ENCODE measurements at regions not wholly inside any gene's neighbourhood (a gene's known extent, or its start where the extent isn't known, plus 50 kb on each side); places are given as distances from the start of the nearest gene placed in this dataset.
"Not testable (repeated sequence)": the region's sequence is repeated elsewhere in the genome, so short reads cannot be mapped to it uniquely, and the experiment has no call there.

- Histone ChIP-seq H3K4me1 (ENCODE audit: control insufficient read depth, insufficient read depth, low read length) (no peaks in the 10 kb centered on the region), H3K9ac (ENCODE audit: low read length) (no peak overlapping the region), H3K27me3 (replicated peaks; ENCODE audit: control insufficient read depth, insufficient read depth, low read length) (no peaks in the 10 kb centered on the region), H3K36me3 (ENCODE audit: control insufficient read depth, insufficient read depth, low read length, severe bottlenecking) (no peaks in the 10 kb centered on the region), H3K9me3 (ENCODE audit: control insufficient read depth, low read length) (peaks cover 3% of the 10 kb centered on the region), H3K4me3 (ENCODE audit: low read length) (no peak overlapping the region)
- no peak for DNase-seq (ENCODE audit: low read depth)
Measured at GRCh38 chr3:166721466-166721865, 658.6 kb downstream of the ZBBX start.

GRCh38 chr3:166714206-166714605, 665.9 kb downstream of the ZBBX start:
- no peaks in the 10 kb centered on the region for H3K27me3 ChIP-seq (replicated peaks; ENCODE audit: control insufficient read depth, insufficient read depth, low read length)
- H3K4me1 ChIP-seq (ENCODE audit: control insufficient read depth, insufficient read depth, low read length), result no peaks in the 10 kb centered on the region
- no peak overlapping the region for H3K9ac ChIP-seq (ENCODE audit: low read length)
- H3K4me3 ChIP-seq (ENCODE audit: low read length), result no peak overlapping the region
- H3K9me3 ChIP-seq (ENCODE audit: control insufficient read depth, low read length), result no peaks in the 10 kb centered on the region
- H3K36me3 ChIP-seq (ENCODE audit: control insufficient read depth, insufficient read depth, low read length, severe bottlenecking), result no peaks in the 10 kb centered on the region
- DNase-seq (ENCODE audit: low read depth), result no peak

GRCh38 chr3:166713787-166714186, 666.3 kb downstream of the ZBBX start:
- Histone ChIP-seq H3K36me3 (ENCODE audit: control insufficient read depth, insufficient read depth, low read length, severe bottlenecking) (no peaks in the 10 kb centered on the region), H3K9me3 (ENCODE audit: control insufficient read depth, low read length) (no peaks in the 10 kb centered on the region), H3K27me3 (replicated peaks; ENCODE audit: control insufficient read depth, insufficient read depth, low read length) (no peaks in the 10 kb centered on the region), H3K4me1 (ENCODE audit: control insufficient read depth, insufficient read depth, low read length) (no peaks in the 10 kb centered on the region), H3K4me3 (ENCODE audit: low read length) (no peak overlapping the region), H3K9ac (ENCODE audit: low read length) (no peak overlapping the region)
- DNase-seq (ENCODE audit: low read depth), result no peak

- Histone ChIP-seq H3K9me3 (ENCODE audit: control insufficient read depth, low read length) (peaks cover 4% of the 10 kb centered on the region), H3K36me3 (ENCODE audit: control insufficient read depth, insufficient read depth, low read length, severe bottlenecking) (no peaks in the 10 kb centered on the region), H3K27me3 (replicated peaks; ENCODE audit: control insufficient read depth, insufficient read depth, low read length) (no peaks in the 10 kb centered on the region), H3K4me3 (ENCODE audit: low read length) (no peak overlapping the region), H3K4me1 (ENCODE audit: control insufficient read depth, insufficient read depth, low read length) (no peaks in the 10 kb centered on the region), H3K9ac (ENCODE audit: low read length) (no peak overlapping the region)
- DNase-seq (ENCODE audit: low read depth), result no peak
Measured at GRCh38 chr3:166706094-166706493, 674.0 kb downstream of the ZBBX start.

GRCh38 chr3:166697495-166697894, 682.6 kb downstream of the ZBBX start:
- Histone ChIP-seq H3K9ac (ENCODE audit: low read length) (no peak overlapping the region), H3K4me3 (ENCODE audit: low read length) (no peak overlapping the region), H3K9me3 (ENCODE audit: control insufficient read depth, low read length) (peaks cover 8% of the 10 kb centered on the region), H3K36me3 (ENCODE audit: control insufficient read depth, insufficient read depth, low read length, severe bottlenecking) (no peaks in the 10 kb centered on the region), H3K27me3 (replicated peaks; ENCODE audit: control insufficient read depth, insufficient read depth, low read length) (no peaks in the 10 kb centered on the region), H3K4me1 (ENCODE audit: control insufficient read depth, insufficient read depth, low read length) (no peaks in the 10 kb centered on the region)
- no peak for DNase-seq (ENCODE audit: low read depth)

- no peak for DNase-seq (ENCODE audit: low read depth)
- Histone ChIP-seq H3K9me3 (ENCODE audit: control insufficient read depth, low read length) (peaks cover 7% of the 10 kb centered on the region), H3K4me1 (ENCODE audit: control insufficient read depth, insufficient read depth, low read length) (no peaks in the 10 kb centered on the region), H3K36me3 (ENCODE audit: control insufficient read depth, insufficient read depth, low read length, severe bottlenecking) (no peaks in the 10 kb centered on the region), H3K4me3 (ENCODE audit: low read length) (no peak overlapping the region), H3K27me3 (replicated peaks; ENCODE audit: control insufficient read depth, insufficient read depth, low read length) (no peaks in the 10 kb centered on the region), H3K9ac (ENCODE audit: low read length) (no peak overlapping the region)
Measured at GRCh38 chr3:166696103-166696502, 684.0 kb downstream of the ZBBX start.

- H3K4me3 ChIP-seq (ENCODE audit: low read length), result no peak overlapping the region
- H3K9me3 ChIP-seq (ENCODE audit: control insufficient read depth, low read length), result no peaks in the 10 kb centered on the region
- no peaks in the 10 kb centered on the region for H3K27me3 ChIP-seq (replicated peaks; ENCODE audit: control insufficient read depth, insufficient read depth, low read length)
- DNase-seq (ENCODE audit: low read depth), result no peak
- H3K9ac ChIP-seq (ENCODE audit: low read length), result no peak overlapping the region
- H3K4me1 ChIP-seq (ENCODE audit: control insufficient read depth, insufficient read depth, low read length), result no peaks in the 10 kb centered on the region
- H3K36me3 ChIP-seq (ENCODE audit: control insufficient read depth, insufficient read depth, low read length, severe bottlenecking), result no peaks in the 10 kb centered on the region
Measured at GRCh38 chr3:166688665-166689064, 691.4 kb downstream of the ZBBX start.

- no peak overlapping the region for H3K9ac ChIP-seq (ENCODE audit: low read length)
Measured at GRCh38 chr3:166685246-166685645, 694.9 kb downstream of the ZBBX start.

GRCh38 chr3:166684077-166684476, 696.0 kb downstream of the ZBBX start:
- H3K4me1 ChIP-seq (ENCODE audit: control insufficient read depth, insufficient read depth, low read length); H3K27me3 ChIP-seq (replicated peaks; ENCODE audit: control insufficient read depth, insufficient read depth, low read length); H3K4me3 ChIP-seq (ENCODE audit: low read length); DNase-seq (ENCODE audit: low read depth); H3K9me3 ChIP-seq (ENCODE audit: control insufficient read depth, low read length); H3K36me3 ChIP-seq (ENCODE audit: control insufficient read depth, insufficient read depth, low read length, severe bottlenecking); H3K9ac ChIP-seq (ENCODE audit: low read length): not testable (repeated sequence)

More at GRCh38 chr3:166685246-166685645, 694.9 kb downstream of the ZBBX start:
- H3K4me3 ChIP-seq (ENCODE audit: low read length), result no peak overlapping the region
- H3K27me3 ChIP-seq (replicated peaks; ENCODE audit: control insufficient read depth, insufficient read depth, low read length), result no peaks in the 10 kb centered on the region
- no peaks in the 10 kb centered on the region for H3K36me3 ChIP-seq (ENCODE audit: control insufficient read depth, insufficient read depth, low read length, severe bottlenecking)
- DNase-seq (ENCODE audit: low read depth), result no peak
- H3K9me3 ChIP-seq (ENCODE audit: control insufficient read depth, low read length), result no peaks in the 10 kb centered on the region
- no peaks in the 10 kb centered on the region for H3K4me1 ChIP-seq (ENCODE audit: control insufficient read depth, insufficient read depth, low read length)

GRCh38 chr3:166669781-166670180, 710.3 kb downstream of the ZBBX start:
- no peak overlapping the region for H3K9ac ChIP-seq (ENCODE audit: low read length)

GRCh38 chr3:166663194-166663593, 716.9 kb downstream of the ZBBX start:
- H3K9ac ChIP-seq (ENCODE audit: low read length), result no peak overlapping the region
- no peaks in the 10 kb centered on the region for H3K27me3 ChIP-seq (replicated peaks; ENCODE audit: control insufficient read depth, insufficient read depth, low read length)
- H3K36me3 ChIP-seq (ENCODE audit: control insufficient read depth, insufficient read depth, low read length, severe bottlenecking), result no peaks in the 10 kb centered on the region
- H3K4me1 ChIP-seq (ENCODE audit: control insufficient read depth, insufficient read depth, low read length), result no peaks in the 10 kb centered on the region
- H3K9me3 ChIP-seq (ENCODE audit: control insufficient read depth, low read length), result peaks cover 29% of the 10 kb centered on the region
- no peak for DNase-seq (ENCODE audit: low read depth)
- H3K4me3 ChIP-seq (ENCODE audit: low read length), result no peak overlapping the region

More at GRCh38 chr3:166669781-166670180, 710.3 kb downstream of the ZBBX start:
- no peak overlapping the region for H3K4me3 ChIP-seq (ENCODE audit: low read length)
- no peak for DNase-seq (ENCODE audit: low read depth)
- H3K9me3 ChIP-seq (ENCODE audit: control insufficient read depth, low read length), result peaks cover 4% of the 10 kb centered on the region
- no peaks in the 10 kb centered on the region for H3K4me1 ChIP-seq (ENCODE audit: control insufficient read depth, insufficient read depth, low read length)
- no peaks in the 10 kb centered on the region for H3K36me3 ChIP-seq (ENCODE audit: control insufficient read depth, insufficient read depth, low read length, severe bottlenecking)
- H3K27me3 ChIP-seq (replicated peaks; ENCODE audit: control insufficient read depth, insufficient read depth, low read length), result no peaks in the 10 kb centered on the region

GRCh38 chr3:166661621-166662020, 718.5 kb downstream of the ZBBX start:
- Histone ChIP-seq H3K9me3 (ENCODE audit: control insufficient read depth, low read length) (peaks cover 29% of the 10 kb centered on the region), H3K27me3 (replicated peaks; ENCODE audit: control insufficient read depth, insufficient read depth, low read length) (no peaks in the 10 kb centered on the region), H3K4me1 (ENCODE audit: control insufficient read depth, insufficient read depth, low read length) (no peaks in the 10 kb centered on the region), H3K4me3 (ENCODE audit: low read length) (no peak overlapping the region), H3K36me3 (ENCODE audit: control insufficient read depth, insufficient read depth, low read length, severe bottlenecking) (no peaks in the 10 kb centered on the region), H3K9ac (ENCODE audit: low read length) (no peak overlapping the region)
- DNase-seq (ENCODE audit: low read depth), result no peak
